HepG2 (cell line): ENCODE measurements at regions not wholly inside any gene's neighbourhood (a gene's known extent, or its start where the extent isn't known, plus 50 kb on each side); places are given as distances from the start of the nearest gene placed in this dataset.

Source experiments
- EP300 ChIP-seq, 3 experiments: sonication (generic) in 1 of 3; formaldehyde crosslinking in 1 of 3; IDR thresholded peaks; 2 replicates each; pipeline versions ENCODE4 v1.5.1 to v1.6.1; 2011 to 2020; ENCODE audit warnings: low read depth in 2 of 3, low read length in 2 of 3, borderline replicate concordance in 1 of 3, improper control_type of control experiment in 1 of 3, mild to moderate bottlenecking in 1 of 3, missing genetic modification reagents in 1 of 3, moderate library complexity in 1 of 3
- EZH2 ChIP-seq: conservative IDR thresholded peaks from 2 replicates; pipeline ENCODE4 v1.6.1; 2012; ENCODE audit warnings: mild to moderate bottlenecking, low read depth, low read length, moderate library complexity
- JUN ChIP-seq: sonication (generic); formaldehyde crosslinking; IDR thresholded peaks from 2 replicates; pipeline ENCODE4 v1.4.0; 2020; ENCODE audit warnings: mild to moderate bottlenecking, missing genetic modification reagents
- NFKB2 ChIP-seq: sonication (generic); formaldehyde crosslinking; IDR thresholded peaks from 2 replicates; pipeline ENCODE4 v1.4.0; 2020; ENCODE audit warnings: missing genetic modification reagents, borderline replicate concordance
- POLR2AphosphoS5 ChIP-seq: IDR thresholded peaks from 2 replicates; pipeline ENCODE4 v1.6.1; 2012; ENCODE audit warnings: low read depth, low read length
- ZBTB20 ChIP-seq: sonication (generic); formaldehyde crosslinking; IDR thresholded peaks from 2 replicates; pipeline ENCODE4 v1.8.1; 2023; ENCODE audit warnings: missing genetic modification reagents, low read depth, mild to moderate bottlenecking, borderline replicate concordance
- ZFP36 ChIP-seq: fragments of 150-350 bp; IDR thresholded peaks from 2 replicates; pipeline ENCODE4 v1.6.1; 2018; ENCODE audit warnings: borderline replicate concordance, low read length, low read depth; ENCODE audit not compliant: partially characterized antibody
- ZNF567 ChIP-seq: sonication (generic); formaldehyde crosslinking; IDR thresholded peaks from 2 replicates; pipeline ENCODE4 v1.8.1; 2023; ENCODE audit warnings: mild to moderate bottlenecking, missing genetic modification reagents, borderline replicate concordance
- TF ChIP-seq, protein P1 (sequence below): sonication (generic); formaldehyde crosslinking; IDR thresholded peaks from 2 replicates; pipeline ENCODE4 v1.5.0; 2020; ENCODE audit warnings: mild to moderate bottlenecking, missing genetic modification reagents, moderate library complexity
- TF ChIP-seq, protein P2 (sequence below): sonication (generic); formaldehyde crosslinking; IDR thresholded peaks from 2 replicates; pipeline ENCODE4 v1.4.0; 2020; ENCODE audit warnings: mild to moderate bottlenecking, missing genetic modification reagents

DNA sequence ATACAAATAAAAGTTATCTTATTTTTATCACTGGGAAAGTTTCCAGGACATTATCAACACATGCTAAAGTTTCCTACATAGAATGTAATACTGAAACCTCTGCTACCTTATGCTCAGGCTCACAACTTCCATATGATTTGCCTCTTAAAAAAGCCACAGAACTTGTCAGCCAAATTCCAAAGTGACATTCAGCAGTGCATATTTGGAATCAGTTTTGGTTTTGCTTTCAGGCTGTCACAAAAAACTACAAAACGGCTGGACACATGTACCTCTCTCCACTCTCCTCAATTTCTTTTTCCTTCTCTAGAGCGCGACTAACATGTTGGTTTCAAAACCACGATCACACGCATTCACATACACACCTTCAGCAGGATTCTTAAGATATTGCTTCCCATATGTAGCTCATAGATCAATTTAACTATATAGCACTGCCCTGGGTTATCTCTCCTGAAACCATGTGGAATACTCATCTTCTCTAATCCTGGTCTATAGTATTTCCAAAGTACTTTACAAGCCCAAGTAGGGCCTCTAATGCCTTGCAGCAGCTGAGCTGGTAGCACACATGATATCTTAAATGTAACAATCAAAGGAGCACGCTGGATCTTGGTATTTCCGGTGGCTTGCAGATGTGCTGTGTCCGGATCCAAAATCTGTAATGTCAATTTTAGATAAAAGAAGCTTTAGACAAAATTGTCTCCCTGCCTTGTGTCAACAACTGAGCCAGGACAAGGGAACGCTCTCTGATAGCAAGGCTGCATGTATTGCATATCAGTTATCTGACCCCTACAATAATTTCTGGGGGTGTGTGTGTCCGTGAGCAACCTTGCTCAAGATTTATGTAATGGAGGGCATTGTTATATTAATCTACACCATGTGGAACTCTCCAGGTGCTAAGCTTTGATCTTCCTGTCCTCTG is 203.2 kb downstream of the DMRT2 start:
- TF ChIP-seq ZNF567 (CRISPR knock-in tag) = no peak
- TF ChIP-seq, protein P1, sequence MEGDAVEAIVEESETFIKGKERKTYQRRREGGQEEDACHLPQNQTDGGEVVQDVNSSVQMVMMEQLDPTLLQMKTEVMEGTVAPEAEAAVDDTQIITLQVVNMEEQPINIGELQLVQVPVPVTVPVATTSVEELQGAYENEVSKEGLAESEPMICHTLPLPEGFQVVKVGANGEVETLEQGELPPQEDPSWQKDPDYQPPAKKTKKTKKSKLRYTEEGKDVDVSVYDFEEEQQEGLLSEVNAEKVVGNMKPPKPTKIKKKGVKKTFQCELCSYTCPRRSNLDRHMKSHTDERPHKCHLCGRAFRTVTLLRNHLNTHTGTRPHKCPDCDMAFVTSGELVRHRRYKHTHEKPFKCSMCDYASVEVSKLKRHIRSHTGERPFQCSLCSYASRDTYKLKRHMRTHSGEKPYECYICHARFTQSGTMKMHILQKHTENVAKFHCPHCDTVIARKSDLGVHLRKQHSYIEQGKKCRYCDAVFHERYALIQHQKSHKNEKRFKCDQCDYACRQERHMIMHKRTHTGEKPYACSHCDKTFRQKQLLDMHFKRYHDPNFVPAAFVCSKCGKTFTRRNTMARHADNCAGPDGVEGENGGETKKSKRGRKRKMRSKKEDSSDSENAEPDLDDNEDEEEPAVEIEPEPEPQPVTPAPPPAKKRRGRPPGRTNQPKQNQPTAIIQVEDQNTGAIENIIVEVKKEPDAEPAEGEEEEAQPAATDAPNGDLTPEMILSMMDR (CRISPR knock-in tag) = no peak
- TF ChIP-seq ZBTB20 = no peak
- no peak for TF ChIP-seq NFKB2 (CRISPR knock-in tag)
- TF ChIP-seq, protein P2, sequence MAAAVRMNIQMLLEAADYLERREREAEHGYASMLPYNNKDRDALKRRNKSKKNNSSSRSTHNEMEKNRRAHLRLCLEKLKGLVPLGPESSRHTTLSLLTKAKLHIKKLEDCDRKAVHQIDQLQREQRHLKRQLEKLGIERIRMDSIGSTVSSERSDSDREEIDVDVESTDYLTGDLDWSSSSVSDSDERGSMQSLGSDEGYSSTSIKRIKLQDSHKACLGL = no peak
- no peak for TF ChIP-seq JUN (CRISPR knock-in tag)
- TF ChIP-seq POLR2AphosphoS5 = no peak
- TF ChIP-seq EP300 (IDR thresholded peaks at IDR 0.05; ENCODE audit: low read depth in 2 of 2, low read length in 2 of 2) = no peak
- TF ChIP-seq EP300 (CRISPR knock-in tag; IDR thresholded peaks at IDR 0.05; ENCODE audit: borderline replicate concordance) = no peak
- TF ChIP-seq ZFP36 = no peak
- TF ChIP-seq EZH2 = no peak
